HG03135 (cell line): ENCODE measurements at regions not wholly inside any gene's neighbourhood (a gene's known extent, or its start where the extent isn't known, plus 50 kb on each side); places are given as distances from the start of the nearest gene placed in this dataset.

Experiments
- ATAC-seq: cut with Tn5 transposase; IDR thresholded peaks from one replicate; pipeline ENCODE4 v1.9.1; 2021; ENCODE audit warnings: mild to moderate bottlenecking, moderate library complexity; ENCODE audit not compliant: unreplicated experiment

DNA sequence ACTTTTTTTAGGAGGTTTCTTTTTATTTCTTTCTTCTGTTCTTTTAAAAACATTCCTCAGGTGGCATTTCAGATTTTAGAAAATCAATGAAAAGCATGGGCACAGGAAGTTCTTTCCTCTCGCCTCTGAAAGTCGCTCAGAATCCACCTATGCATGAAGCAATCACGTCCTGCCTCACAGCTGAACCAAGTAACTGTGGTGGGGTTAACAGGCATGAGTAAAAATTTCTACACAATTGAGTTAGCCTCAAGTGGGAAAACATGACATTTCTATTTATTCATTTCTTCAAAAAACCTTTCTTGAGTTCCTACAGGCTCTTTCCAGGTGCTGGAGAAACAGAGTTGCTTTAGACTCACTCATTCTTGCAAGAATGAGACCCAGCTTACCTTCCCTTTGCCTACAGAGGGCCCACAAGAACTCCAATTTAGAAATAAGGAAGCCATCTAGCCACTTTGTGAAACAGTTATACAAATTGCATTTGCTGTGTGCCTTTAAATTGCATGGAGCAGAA, 508.9 kb upstream of the PKN2 start:
- no peak for ATAC-seq

DNA sequence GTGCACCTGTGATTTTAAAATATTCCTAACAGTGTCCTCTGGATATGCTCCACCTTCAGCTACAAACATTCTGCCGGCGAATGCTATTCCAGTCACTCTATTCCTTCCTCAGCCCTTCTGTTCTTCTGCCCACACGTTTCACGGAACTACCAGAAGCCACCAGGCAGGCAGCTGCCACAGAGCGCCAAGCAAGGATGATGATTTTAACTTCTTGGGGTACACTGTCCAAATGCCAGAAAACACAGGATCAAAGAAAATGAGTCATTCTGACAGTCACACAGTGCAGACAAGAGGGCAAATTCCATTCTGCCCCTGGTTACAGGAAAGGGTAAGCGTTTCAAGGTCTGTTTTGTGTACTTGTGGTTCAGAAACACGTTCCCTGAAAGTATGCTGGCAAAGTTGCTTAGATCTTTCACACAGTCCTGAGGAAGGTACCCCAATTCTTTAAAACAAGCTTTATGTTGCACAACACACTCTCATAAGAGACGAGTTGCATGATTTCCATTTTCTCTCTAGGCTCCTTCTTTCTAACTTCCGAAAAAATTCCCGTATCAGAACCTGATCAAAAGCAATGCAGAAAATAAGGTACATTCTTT, 508.3 kb upstream of the PKN2 start:
- no peak for ATAC-seq

DNA sequence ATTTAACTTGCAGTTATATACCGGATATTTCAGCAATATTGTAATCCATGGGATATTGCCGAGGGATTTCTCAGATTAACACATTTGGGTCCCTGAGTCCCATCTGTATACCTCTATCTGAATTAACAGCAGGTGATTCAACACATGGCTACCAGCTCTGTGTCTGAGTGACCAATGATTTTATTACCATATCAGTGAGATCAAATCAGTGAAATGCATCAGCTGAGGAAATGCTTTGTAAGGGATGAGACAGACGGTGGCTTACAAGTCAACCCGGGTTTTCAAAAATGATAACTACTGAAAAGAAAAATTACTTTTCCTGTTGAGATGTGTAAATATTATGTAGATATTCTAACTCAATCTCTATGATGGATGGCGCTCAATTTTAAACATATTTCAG, 504.1 kb upstream of the PKN2 start:
- no peak for ATAC-seq

DNA sequence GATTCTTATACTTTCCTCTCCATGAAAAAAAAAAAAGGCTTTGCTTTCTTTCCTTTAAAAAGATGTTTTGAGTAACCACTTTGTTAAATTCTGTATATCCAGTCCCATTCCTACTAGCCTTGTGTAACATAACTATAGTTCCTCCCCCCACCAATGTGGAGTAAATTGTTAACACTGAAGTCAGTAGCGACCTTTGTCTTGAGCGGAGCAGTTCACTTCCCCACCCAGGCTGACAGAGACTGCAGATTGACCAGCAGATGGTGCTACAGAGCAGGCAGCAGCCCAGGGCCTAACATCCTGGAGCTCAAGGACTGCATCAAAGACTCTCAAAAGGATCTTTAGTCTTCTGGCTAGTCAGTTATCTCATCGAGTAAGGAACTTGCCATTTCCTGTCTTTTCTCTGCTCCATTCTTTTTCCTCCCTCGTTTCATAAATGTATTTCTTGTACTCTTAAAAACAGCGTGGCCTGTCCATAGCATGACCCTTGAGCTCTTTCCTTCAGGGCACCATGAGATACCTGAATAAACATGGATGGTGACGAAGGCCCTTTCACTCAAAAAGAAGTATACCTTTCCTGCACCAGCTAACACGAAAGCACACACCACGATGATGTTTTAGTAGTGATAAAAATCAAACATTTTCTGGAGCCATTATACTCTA, 503.5 kb upstream of the PKN2 start:
- ATAC-seq, result peak; percentile 97

DNA sequence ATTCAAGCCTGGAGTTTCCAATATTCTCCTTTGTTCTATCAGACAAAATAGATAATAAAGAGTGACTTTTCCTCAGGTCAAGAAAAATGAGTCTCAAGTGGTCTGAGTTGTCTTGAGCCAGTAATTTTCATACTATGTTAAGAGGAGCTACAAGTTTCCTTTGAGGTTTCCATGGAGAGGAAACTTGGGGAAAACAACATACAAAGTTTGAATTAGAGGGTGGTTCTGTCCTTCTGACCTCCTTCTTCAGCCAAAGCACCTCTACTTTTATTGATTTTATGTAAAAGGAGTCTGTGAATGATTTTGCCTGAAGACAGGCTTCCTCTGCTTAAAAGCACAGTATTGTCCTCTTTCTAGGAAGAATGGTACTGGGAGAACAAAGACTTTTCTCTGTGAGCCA, 497.2 kb upstream of the PKN2 start:
- ATAC-seq, result no peak

DNA sequence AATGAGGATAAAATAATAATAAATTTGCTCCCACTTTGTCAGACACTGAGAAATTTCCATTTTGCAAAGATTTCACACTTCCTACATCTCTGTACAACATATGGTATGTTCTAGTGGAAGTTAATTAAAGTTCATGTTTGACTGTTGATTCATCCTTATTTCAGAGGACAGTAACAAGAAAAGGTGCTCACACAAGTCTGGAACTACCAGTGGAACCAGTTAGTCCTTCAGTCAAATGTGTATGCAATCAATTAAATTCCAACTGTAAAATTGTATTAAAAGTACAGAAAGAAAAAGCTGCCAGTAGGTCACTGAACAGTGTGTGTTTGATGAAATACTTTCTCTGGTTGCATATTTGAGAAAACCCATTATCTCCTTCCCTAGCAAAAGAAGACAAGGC, 496.0 kb upstream of the PKN2 start:
- no peak for ATAC-seq

DNA sequence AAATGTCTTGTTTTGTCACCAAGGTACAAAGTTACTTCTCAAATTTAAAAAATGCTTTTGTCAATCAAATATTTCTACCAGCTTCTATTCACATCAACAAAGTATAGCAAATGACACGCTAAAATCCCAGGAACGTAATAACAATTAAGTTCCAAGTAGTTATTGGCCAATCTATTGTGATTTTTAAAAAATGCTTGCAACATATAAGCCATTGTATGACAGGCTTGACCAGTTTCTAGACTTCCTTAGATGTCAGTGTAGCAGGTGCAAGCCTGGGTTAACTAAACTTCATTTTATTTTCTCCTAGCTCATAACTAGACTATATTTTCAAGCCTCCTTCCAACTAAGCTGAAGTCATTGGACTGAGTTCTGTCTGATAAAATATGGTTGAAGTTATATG, 494.5 kb upstream of the PKN2 start:
- no peak for ATAC-seq

DNA sequence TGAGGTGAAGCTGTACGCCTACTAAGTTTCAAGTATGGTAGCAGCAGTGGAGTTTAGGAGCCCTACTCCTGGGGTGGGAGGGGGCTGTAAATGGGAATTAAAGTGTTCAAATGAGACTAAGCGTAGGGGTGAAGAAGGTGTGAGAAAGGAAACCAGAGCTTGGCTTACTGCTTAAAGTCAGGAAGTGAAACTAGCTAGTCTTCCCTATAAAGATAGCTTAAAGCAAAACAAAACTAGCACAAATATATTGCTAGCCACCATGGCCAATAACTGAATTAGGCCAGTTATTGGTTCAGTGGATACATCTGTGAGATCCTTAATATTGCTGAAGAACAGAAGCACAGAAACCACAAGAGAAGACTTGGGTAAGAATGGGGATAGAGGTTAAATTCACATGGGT, 492.2 kb upstream of the PKN2 start:
- peak; percentile 81 for ATAC-seq

DNA sequence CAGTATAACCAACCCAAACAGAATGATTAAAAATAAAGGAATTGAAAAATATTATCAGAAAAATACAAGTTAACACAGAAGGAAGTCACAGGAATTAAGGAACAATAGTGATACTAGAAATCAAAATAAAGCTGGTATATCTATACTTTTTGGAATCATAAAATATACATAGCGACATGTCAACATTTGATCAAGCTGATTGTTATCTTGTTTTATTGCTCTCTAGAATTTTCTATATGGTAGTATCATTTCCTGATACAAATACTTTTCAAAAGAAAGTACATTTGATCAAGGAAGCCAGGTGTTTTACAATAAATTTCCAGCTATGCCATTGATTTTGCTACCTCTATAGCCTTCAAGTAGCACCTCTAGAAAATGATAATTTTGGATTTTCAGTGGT, 489.5 kb upstream of the PKN2 start:
- no peak for ATAC-seq

DNA sequence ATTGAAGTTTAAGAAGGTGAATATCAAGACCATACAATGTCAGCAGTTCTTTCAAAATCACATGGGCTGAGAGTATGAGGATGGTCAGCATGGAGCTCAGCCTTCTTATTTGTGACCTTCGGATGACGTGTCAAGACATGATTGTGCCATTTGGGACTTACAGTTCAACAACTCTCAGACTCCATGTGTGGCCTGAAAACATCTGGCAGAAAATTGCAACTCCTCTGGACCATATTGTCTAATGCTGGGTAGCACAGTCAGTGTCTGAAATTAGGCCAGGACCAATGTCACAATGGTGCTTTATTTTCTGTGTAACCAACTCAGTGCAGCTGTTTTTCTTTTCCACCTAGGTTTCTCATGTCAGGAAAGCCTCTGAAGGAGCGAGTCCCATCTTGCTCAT, 483.5 kb upstream of the PKN2 start:
- ATAC-seq, result no peak

DNA sequence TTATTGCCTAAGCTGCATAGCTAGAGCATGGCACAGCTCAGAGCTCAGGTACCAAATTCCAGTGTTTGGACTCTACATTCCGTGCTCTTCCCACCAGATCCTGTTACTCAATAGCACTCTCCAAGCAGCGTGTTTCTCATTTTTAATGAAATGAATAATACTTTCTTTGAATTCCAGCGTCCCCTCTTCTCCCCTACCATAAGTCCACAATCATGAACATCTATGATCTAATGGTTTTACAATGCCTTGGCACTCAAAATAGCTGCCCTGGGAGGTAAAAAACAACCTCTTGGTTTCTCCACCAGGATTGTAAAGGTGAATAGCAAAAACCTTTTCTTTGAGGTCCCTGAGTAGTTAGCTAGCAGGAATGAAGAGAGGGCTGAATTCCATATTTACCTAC, 480.0 kb upstream of the PKN2 start:
- no peak for ATAC-seq

DNA sequence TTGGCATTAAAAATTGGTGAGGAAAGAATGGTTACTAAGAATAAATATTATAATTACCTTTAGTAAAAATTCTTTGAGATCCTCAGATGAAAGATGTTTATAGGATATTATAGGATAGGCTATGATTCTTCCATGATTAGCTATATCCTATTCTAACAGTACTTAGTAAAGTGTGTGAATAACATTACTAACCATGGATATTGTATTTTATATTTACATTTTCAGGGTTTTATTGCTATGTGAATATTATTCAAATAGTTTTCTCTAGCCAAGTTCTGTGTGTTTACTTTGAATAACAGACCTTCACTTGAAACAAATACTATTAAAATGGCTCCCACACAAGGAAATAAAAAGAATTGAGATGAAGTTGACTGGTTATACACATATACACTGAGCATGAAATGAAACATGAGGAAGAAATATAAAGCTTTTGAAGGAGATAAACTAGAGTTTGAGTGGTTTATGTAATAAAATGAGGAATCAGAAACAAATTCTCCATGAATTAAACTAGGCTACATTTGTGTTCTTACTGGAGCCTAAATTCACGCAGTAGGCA, 479.4 kb upstream of the PKN2 start:
- ATAC-seq, result no peak

DNA sequence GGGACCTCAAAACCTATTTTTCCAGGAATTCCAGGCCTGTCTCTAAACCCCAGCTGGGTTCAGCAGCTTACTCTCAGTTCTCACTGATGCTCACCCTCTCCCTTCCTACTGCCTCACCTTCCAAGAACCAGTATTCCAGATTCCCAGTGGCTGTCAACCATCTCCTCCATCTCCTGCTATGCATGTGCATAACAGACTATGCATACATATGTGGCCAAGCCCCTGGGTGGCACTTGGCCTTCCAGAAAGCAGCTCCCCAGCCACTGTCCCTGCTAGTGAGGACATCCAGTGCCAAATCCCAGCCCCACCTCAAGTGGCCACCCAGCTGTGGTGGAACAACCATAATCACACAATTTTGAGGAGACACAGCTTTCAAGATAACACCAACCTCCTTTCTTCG, 475.7 kb upstream of the PKN2 start:
- no peak for ATAC-seq

DNA sequence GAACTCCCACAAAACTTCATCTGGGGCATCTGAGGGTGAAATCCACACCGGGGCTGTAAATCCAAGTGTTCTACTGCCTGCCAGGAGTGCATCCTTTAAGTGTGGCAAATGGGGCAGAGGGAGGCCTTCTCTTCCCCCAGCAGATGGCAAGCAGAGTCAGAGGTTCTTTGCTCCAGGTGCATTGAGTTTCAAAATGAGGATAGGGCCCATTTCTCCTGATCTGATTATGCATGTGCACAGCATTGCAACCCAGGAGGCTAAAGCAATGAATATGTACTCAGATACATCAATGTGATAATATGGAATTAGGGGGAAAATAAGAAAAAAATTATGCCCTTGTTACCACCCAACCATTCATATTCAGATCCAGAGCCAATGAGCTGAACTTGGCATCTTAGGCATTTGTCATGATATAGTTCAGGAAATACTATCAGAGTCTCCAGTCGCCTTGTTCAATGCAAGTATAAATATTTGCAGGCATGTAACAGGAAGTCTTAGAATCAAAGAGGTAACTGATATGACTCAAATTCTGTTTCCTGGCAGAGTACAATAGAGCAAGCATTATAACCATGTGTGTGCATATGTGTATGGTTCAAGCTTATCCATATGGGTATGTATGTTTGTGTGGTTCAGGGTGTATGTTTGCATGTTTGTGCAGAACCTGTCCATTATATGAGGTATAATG, 473.8 kb upstream of the PKN2 start:
- ATAC-seq, result no peak

DNA sequence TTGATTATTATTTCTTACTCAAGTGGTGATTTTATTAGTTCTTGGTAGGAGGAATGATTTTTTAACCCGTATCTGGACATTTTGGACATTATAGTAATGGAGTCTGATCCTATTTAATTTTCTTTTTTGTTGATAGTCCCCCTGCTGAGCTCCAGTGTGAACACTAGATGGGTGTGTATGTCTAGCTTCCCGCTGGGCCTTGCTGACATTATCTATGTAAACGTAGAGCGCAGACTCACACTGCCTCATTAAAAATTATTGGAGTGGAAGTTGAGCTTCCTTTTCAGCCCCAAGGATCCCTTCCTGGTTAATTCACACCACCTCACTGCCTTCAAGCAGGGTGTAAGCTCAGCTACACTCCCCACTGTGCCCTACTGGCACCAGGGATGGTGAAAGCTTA, 467.6 kb upstream of the PKN2 start:
- no peak for ATAC-seq

DNA sequence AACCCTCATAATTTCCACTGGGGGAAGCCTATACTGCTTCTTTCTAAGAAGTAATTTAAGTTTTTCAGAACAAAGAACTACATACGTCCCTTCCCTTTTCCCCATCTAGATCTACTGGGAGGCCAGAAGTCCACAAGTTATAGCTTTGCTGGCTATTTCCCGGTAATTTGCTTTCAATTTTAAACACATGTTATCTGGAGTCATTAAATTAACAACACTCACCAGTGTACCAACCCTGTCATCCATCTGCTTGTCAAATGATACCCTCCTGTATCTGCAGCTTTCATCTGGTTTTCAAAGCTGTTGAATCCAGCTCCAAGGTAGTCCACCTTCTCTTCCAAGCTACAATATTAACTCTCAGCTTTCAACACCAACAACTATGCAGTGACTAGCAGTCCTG, 466.7 kb upstream of the PKN2 start:
- ATAC-seq, result no peak

DNA sequence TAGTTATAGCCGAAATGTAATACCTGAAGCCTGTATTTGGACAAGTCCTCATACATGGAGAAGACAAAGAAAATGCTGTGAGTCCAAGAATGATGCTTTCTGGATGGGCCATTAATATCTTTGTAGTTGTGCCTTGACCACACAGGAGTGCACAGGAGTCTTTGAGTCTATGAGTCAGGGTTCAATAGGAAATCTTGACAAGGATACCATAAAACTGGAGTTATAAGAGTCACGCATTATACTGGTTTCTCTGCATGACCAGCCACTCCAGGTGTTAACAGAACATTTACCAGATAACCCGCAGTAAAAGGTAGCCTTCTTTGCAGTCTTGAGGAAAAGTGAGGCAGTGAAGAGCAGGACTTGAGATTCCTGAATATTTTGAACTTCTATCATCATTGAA, 464.6 kb upstream of the PKN2 start:
- no peak for ATAC-seq

DNA sequence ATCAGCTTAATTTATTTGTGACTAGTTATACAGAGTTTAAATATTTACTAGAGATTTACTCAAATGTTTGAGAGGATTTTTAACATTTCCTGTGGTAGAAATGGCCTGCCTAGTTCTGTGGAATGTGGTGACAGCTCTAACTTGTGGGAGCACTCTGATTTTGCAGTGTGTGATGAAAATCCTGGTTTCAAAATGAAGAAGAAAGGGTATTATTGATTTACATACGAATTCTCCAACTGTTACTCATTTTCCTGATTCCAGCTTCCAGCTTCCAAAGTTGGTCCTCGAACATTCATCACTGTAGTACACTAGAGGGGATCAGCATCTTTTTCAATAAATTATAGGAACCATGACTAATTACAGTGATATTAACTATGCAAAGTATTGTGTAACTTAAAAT, 462.7 kb upstream of the PKN2 start:
- ATAC-seq, result no peak

DNA sequence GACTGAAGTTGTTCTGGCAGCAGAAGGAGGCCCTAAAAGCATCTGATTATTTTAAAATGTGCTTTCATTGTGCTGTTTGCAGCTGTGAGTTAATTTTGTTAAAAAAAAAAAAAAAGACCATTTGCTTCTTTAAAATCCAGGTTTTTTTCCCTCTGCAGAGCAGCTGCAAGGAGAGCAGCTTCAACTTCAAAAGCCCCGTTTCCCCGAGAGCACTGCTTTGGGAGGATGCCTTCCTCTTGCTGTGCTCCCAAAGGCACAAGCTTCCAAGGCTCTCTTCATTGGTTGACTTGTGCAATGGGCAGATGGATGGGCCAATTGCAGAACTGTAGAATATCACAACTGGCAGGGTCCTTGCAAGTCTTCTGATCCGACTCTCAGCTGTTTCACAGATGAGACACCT, 459.2 kb upstream of the PKN2 start:
- no peak for ATAC-seq

DNA sequence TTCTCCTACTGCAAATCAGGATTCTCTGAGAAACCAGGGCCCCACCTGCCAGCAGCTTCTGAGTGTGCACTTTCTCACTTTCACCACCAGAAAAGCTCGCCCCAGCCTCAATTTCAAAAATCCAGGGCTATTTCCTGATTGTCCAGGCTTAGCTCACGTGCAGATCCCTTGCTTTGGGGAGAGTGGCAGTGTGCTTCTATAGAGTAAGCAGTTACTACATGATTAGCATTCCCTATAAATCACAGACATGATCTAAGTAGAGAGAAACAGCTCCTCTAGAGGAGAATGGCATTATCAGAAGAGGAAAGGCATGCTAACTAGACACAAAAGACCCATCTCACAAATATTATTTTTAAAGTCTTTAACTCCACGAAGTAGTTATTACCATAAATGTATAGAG, 456.0 kb upstream of the PKN2 start:
- ATAC-seq, result no peak

DNA sequence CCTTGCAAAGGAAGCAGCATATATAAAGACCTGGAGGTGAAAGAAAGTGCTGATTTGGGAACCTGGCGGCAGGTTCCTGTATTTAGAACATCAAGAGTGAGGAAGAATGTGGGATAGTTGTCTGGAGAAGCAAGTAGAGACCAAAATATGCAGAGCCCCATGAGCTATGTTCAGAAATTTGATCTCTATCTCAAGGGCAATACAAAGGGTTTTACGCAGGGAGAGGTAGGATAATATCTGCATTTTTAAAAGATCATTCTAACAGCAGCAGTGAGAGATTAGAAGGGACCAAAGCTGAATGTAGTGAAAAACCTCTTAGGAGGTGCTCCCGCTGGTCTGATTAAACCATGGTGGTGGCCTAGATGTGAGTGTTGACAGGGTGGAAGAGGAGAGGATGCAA, 453.9 kb upstream of the PKN2 start:
- ATAC-seq, result no peak

DNA sequence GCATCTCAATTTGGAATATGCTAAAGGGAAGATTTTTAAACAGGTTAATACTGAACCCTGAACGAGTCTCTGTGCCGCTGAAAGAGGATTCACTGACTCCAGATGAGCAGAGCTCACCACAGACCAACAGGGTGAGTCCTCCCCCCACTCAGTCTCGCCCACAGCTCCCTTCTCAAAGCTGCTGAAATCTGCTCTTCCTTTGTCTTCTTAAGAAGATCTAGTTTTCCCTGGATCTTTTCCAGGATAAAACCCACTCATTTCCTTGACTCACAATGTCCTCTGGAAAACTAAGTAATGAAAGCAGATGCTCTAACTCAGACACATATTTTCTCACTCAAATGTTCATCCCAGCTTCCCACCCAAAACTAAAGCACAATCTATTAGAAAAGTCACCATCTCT, 447.0 kb upstream of the PKN2 start:
- ATAC-seq, result no peak
